ENCODE measurements at regions not wholly inside any gene's neighbourhood (a gene's known extent, or its start where the extent isn't known, plus 50 kb on each side); places are given as distances from the start of the nearest gene placed in this dataset.

GRCh38 chr2:12795851-12796250, 79.1 kb downstream of the TRIB2 start:
- TF ChIP-seq CTCF (IDR thresholded peaks at IDR 0.05; ENCODE audit: insufficient read depth, missing control alignments) = no peak
- DNase-seq (ENCODE audit: insufficient read length, low spot score) = no peak
- FAIRE-seq = no peak

DNA sequence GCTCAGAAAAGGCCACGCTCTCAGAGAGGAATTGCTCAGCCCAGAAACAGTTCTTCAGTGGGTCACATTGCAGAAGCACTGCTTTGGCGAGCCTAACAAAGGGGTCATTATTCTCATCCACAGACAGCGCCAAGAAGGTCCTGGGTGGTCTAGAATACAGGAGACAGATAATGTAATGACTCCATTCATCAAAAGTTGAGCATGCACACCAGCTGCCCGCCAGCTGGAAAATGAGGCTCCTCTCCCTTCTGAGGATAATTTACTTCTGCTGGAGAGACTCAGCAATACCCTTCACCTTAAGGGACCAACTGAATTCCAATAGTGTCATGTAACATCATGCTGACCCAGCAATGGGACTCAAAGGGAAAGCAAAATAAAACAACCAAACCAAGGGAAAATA, 79.9 kb downstream of the TRIB2 start:
- FAIRE-seq (no peak), DNase-seq (ENCODE audit: insufficient read length, low spot score) (no peak)
- no peak for TF ChIP-seq CTCF (IDR thresholded peaks at IDR 0.05; ENCODE audit: insufficient read depth, missing control alignments)

GRCh38 chr2:12797815-12798214, 81.1 kb downstream of the TRIB2 start:
- TF ChIP-seq CTCF (IDR thresholded peaks at IDR 0.05; ENCODE audit: insufficient read depth, missing control alignments) = no peak
- FAIRE-seq = no peak
- no peak for DNase-seq (ENCODE audit: insufficient read length, low spot score)

DNA sequence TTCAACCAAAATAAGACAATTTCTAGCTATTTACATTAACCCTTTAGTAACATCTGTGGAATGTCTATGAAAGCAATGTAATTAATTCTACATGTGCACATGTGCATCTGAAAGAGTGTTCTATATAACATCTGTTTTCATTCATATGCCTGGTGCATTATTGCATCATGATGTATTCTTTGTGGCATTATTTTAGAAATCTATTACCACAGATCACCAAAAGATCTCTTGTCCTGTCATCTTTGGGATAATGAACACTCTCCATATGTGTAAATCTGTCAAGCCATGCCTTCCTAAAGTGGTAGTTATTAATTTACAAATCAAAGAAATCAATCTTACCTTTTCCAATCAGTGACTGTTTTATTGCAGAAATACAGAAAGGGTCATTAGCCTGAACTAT, 86.9 kb downstream of the TRIB2 start:
- no peak for DNase-seq (ENCODE audit: insufficient read length, low spot score)
- no peak for TF ChIP-seq CTCF (IDR thresholded peaks at IDR 0.05; ENCODE audit: insufficient read depth, missing control alignments)
- no peak for FAIRE-seq

GRCh38 chr2:12804091-12804856, 87.5 kb downstream of the TRIB2 start:
- no peak for DNase-seq (ENCODE audit: insufficient read length, low spot score)
- no peak for TF ChIP-seq CTCF (IDR thresholded peaks at IDR 0.05; ENCODE audit: insufficient read depth, missing control alignments)
- no peak for FAIRE-seq

DNA sequence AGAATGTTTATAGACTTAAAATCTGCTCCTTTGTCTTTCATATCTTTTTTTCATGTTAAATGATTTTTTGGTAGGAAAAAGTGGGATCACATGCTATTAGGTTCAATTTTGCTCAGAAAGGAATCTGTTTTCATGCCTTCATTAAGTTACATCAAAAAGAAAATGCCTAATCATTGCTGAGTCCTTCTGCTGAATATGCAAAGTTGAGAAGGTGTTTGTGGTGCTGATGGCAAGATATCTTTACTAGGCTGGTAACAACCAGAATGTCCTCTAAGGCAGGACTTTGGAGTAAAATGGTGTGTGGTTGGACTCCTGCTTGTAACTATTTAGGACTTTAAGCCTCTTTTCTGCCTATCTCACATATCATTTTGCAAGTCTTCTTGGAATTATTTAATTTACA, 88.3 kb downstream of the TRIB2 start:
- DNase-seq (ENCODE audit: insufficient read length, low spot score) = no peak
- FAIRE-seq = no peak
- no peak for TF ChIP-seq CTCF (IDR thresholded peaks at IDR 0.05; ENCODE audit: insufficient read depth, missing control alignments)

- TF ChIP-seq CTCF (IDR thresholded peaks at IDR 0.05; ENCODE audit: insufficient read depth, missing control alignments) = no peak
- no peak for FAIRE-seq
- no peak for DNase-seq (ENCODE audit: insufficient read length, low spot score)
Measured at GRCh38 chr2:12806549-12807242, 90.0 kb downstream of the TRIB2 start.

Data from D721Med (cell line).